ENCODE measurements at regions not wholly inside any gene's neighbourhood (a gene's known extent, or its start where the extent isn't known, plus 50 kb on each side); places are given as distances from the start of the nearest gene placed in this dataset.

- intact Hi-C loops (cut with micrococcal nuclease; ENCODE audit: unreplicated experiment) = no loop called here
Observed at GRCh38 chr2:7961550-7961949, 720.3 kb upstream of the ID2 start.

GRCh38 chr2:7962161-7962560 is 719.7 kb upstream of the ID2 start:
- TF ChIP-seq EZH2 (IDR thresholded peaks at IDR 0.05; ENCODE audit: borderline replicate concordance, low read depth, low read length, poor library complexity, severe bottlenecking) = no peak
- TF ChIP-seq CTCF (conservative IDR thresholded peaks at IDR 0.05; ENCODE audit: low read depth, low read length) = no peak
- ChIA-PET POLR2A (ENCODE audit: low non-redundant PET) (no interaction called here), CTCF (no interaction called here)
- Histone ChIP-seq H3K36me3 (ENCODE audit: insufficient read depth, low read length, poor library complexity, severe bottlenecking) (no peaks in the 10 kb centered on the region), H3K4me3 (ENCODE audit: low read depth, low read length, poor library complexity, severe bottlenecking) (no peak overlapping the region), H3K9me3 (ENCODE audit: low read depth, low read length, poor library complexity, severe bottlenecking) (no peaks in the 10 kb centered on the region), H3K4me1 (ENCODE audit: insufficient read depth, low read length, poor library complexity, severe bottlenecking) (no peaks in the 10 kb centered on the region), H3K27ac (ENCODE audit: low read depth, low read length, poor library complexity, severe bottlenecking) (no peak overlapping the region), H3K27me3 (replicated peaks; ENCODE audit: insufficient read depth, low read depth, low read length, poor library complexity) (no peaks in the 10 kb centered on the region)
- no TSS peak for BruUV-seq (replicated peaks)
- intact Hi-C loops (cut with micrococcal nuclease; ENCODE audit: unreplicated experiment) = no loop called here
- DNase-seq (ENCODE audit: low spot score) = no peak

More at GRCh38 chr2:7961550-7961949, 720.3 kb upstream of the ID2 start:
- Histone ChIP-seq H3K4me1 (ENCODE audit: insufficient read depth, low read length, poor library complexity, severe bottlenecking) (no peaks in the 10 kb centered on the region), H3K27ac (ENCODE audit: low read depth, low read length, poor library complexity, severe bottlenecking) (no peak overlapping the region), H3K27me3 (replicated peaks; ENCODE audit: insufficient read depth, low read depth, low read length, poor library complexity) (no peaks in the 10 kb centered on the region), H3K4me3 (ENCODE audit: low read depth, low read length, poor library complexity, severe bottlenecking) (no peak overlapping the region), H3K9me3 (ENCODE audit: low read depth, low read length, poor library complexity, severe bottlenecking) (no peaks in the 10 kb centered on the region), H3K36me3 (ENCODE audit: insufficient read depth, low read length, poor library complexity, severe bottlenecking) (no peaks in the 10 kb centered on the region)
- DNase-seq (ENCODE audit: low spot score) = no peak
- POLR2A ChIA-PET (ENCODE audit: low non-redundant PET) = no interaction called here
- CTCF ChIA-PET = no interaction called here
- TF ChIP-seq CTCF (conservative IDR thresholded peaks at IDR 0.05; ENCODE audit: low read depth, low read length) (no peak), EZH2 (IDR thresholded peaks at IDR 0.05; ENCODE audit: borderline replicate concordance, low read depth, low read length, poor library complexity, severe bottlenecking) (no peak)
- no TSS peak for BruUV-seq (replicated peaks)

- no peaks in the 10 kb centered on the region for H3K4me1 ChIP-seq (ENCODE audit: insufficient read depth, low read length, poor library complexity, severe bottlenecking)
- TF ChIP-seq EZH2 (IDR thresholded peaks at IDR 0.05; ENCODE audit: borderline replicate concordance, low read depth, low read length, poor library complexity, severe bottlenecking) (no peak), CTCF (conservative IDR thresholded peaks at IDR 0.05; ENCODE audit: low read depth, low read length) (no peak)
- H3K27me3 ChIP-seq (replicated peaks; ENCODE audit: insufficient read depth, low read depth, low read length, poor library complexity) = no peaks in the 10 kb centered on the region
- CTCF ChIA-PET = no interaction called here
- intact Hi-C loops (cut with micrococcal nuclease; ENCODE audit: unreplicated experiment) = no loop called here
- no peak overlapping the region for H3K4me3 ChIP-seq (ENCODE audit: low read depth, low read length, poor library complexity, severe bottlenecking)
- no peaks in the 10 kb centered on the region for H3K36me3 ChIP-seq (ENCODE audit: insufficient read depth, low read length, poor library complexity, severe bottlenecking)
- no TSS peak for BruUV-seq (replicated peaks)
- POLR2A ChIA-PET (ENCODE audit: low non-redundant PET) = no interaction called here
- DNase-seq (ENCODE audit: low spot score) = no peak
- no peak overlapping the region for H3K27ac ChIP-seq (ENCODE audit: low read depth, low read length, poor library complexity, severe bottlenecking)
- H3K9me3 ChIP-seq (ENCODE audit: low read depth, low read length, poor library complexity, severe bottlenecking) = no peaks in the 10 kb centered on the region
Observed at GRCh38 chr2:7963787-7964186, 718.1 kb upstream of the ID2 start.
